Esophagus squamous epithelium (tissue), 5 donors: ENCODE measurements at regions not wholly inside any gene's neighbourhood (a gene's known extent, or its start where the extent isn't known, plus 50 kb on each side); places are given as distances from the start of the nearest gene placed in this dataset.
"Not testable (repeated sequence)": the region's sequence is repeated elsewhere in the genome, so short reads cannot be mapped to it uniquely, and the experiment has no call there.

Source experiments
- DNase-seq: peaks from one replicate; lab custom pipeline; 2025; lab: John Stamatoyannopoulos, UW
- H3K27ac ChIP-seq, 4 donors: fragments of 200-600 bp; sonication (generic); one replicate each; pipeline ENCODE4 v1.5.1; 2016 to 2019; ENCODE audit warnings: mild to moderate bottlenecking in 1 of 4
- H3K27me3 ChIP-seq, 4 donors: fragments of 200-600 bp; sonication (generic); 1 replicate in 3 of 4; 2 replicates in 1 of 4; pipeline versions ENCODE4 v1.5.1 to v1.6.0; 2017 to 2021; ENCODE audit warnings: antibody characterized with exemption in 1 of 4
- H3K36me3 ChIP-seq, 3 donors: fragments of 200-600 bp; sonication (generic); one replicate each; pipeline ENCODE4 v1.5.1; 2016 to 2019
- H3K4me1 ChIP-seq, 3 donors: fragments of 200-600 bp; sonication (generic); one replicate each; pipeline ENCODE4 v1.5.1; 2017 to 2019
- H3K4me3 ChIP-seq, 4 donors: fragments of 200-600 bp; sonication (generic); 1 replicate in 3 of 4; 2 replicates in 1 of 4; pipeline ENCODE4 v1.5.1; 2016 to 2019; ENCODE audit warnings: mild to moderate bottlenecking in 2 of 4, moderate library complexity in 1 of 4
- H3K9me3 ChIP-seq, 3 donors: fragments of 200-600 bp; sonication (generic); one replicate each; pipeline ENCODE4 v1.5.1; 2016 to 2019
- CTCF ChIP-seq, 6 experiments: fragments of 450-650 bp in 4 of 6; fragments of 200-600 bp in 2 of 6; sonication (generic) in 2 of 6; IDR thresholded peaks; one replicate each; pipeline ENCODE4 v1.5.1; 2016 to 2019; ENCODE audit warnings: antibody characterized with exemption in 6 of 6, mild to moderate bottlenecking in 4 of 6, moderate library complexity in 4 of 6
- POLR2A ChIP-seq, 4 donors: fragments of 450-650 bp; IDR thresholded peaks; one replicate each; pipeline ENCODE4 v1.6.1; 2017; ENCODE audit warnings: antibody characterized with exemption in 4 of 4, mild to moderate bottlenecking in 4 of 4, moderate library complexity in 3 of 4
- WGBS, 2 donors: methylation state at CpG; one replicate each; pipeline ENCODE4 v1.1.5; 2018; 5-methylcytosine and 5-hydroxymethylcytosine counted together
- intact Hi-C: fragments of 100-400 bp; cut with DNase I; formaldehyde crosslinking; loops from one replicate; pipeline ENCODE4 v1.15.0; 2022
- donor health status: DM: yes; HTN: yes; CAD: no.

- Histone ChIP-seq H3K4me1 (peaks cover 0 to 5% (median 0%) of the 10 kb centered on the region in 3 donors), H3K4me3 (no peak overlapping the region), H3K27me3 (no peaks in the 10 kb centered on the region), H3K27ac (no peak overlapping the region), H3K36me3 (no peaks in the 10 kb centered on the region), H3K9me3 (peaks cover 0 to 16% (median 13%) of the 10 kb centered on the region in 3 donors)
- TF ChIP-seq POLR2A (IDR thresholded peaks at IDR 0.05) (no peak), CTCF (IDR thresholded peaks at IDR 0.05) (no peak)
- 73 to 83% methylated on average over 5 of the region's 5 CpGs for WGBS, 2 donors
- intact Hi-C loops = no loop called here
- no peak for DNase-seq
These were observed 107.9 kb upstream of the ATL2 start for GRCh38 chr2:38484957-38485356.

GRCh38 chr2:38483776-38484501, 106.9 kb upstream of the ATL2 start:
- H3K27me3 ChIP-seq = no peaks in the 10 kb centered on the region
- 69 to 76% methylated on average over 3 to 5 of the region's 5 CpGs for WGBS, 2 donors

GRCh38 chr2:38482710-38483109, 105.6 kb upstream of the ATL2 start:
- H3K27me3 ChIP-seq, H3K4me1 ChIP-seq, intact Hi-C loops, DNase-seq, H3K36me3 ChIP-seq, H3K4me3 ChIP-seq, H3K27ac ChIP-seq: not testable (repeated sequence)
- H3K9me3 ChIP-seq = peaks cover 0 to 18% (median 13%) of the 10 kb centered on the region in 3 donors
- WGBS, 2 donors = 96 to 98% methylated on average over 3 to 6 of the region's 6 CpGs

More at GRCh38 chr2:38483776-38484501, 106.9 kb upstream of the ATL2 start:
- no peak for DNase-seq
- H3K9me3 ChIP-seq = peaks cover 0 to 18% (median 13%) of the 10 kb centered on the region in 3 donors
- no peaks in the 10 kb centered on the region for H3K36me3 ChIP-seq
- peak overlapping the region in 1 of 4 donors; percentile 21 for H3K27ac ChIP-seq
- no peak overlapping the region for H3K4me3 ChIP-seq
- no peak for TF ChIP-seq CTCF (IDR thresholded peaks at IDR 0.05)
- H3K4me1 ChIP-seq = peaks cover 0 to 5% (median 0%) of the 10 kb centered on the region in 3 donors
- intact Hi-C loops = no loop called here

GRCh38 chr2:38480617-38481016, 103.5 kb upstream of the ATL2 start:
- intact Hi-C loops = no loop called here
- no peaks in the 10 kb centered on the region for H3K27me3 ChIP-seq
- no peak for DNase-seq
- peaks cover 0 to 5% (median 0%) of the 10 kb centered on the region in 3 donors for H3K4me1 ChIP-seq
- peaks cover 0 to 18% (median 13%) of the 10 kb centered on the region in 3 donors for H3K9me3 ChIP-seq
- TF ChIP-seq CTCF (IDR thresholded peaks at IDR 0.05) = no peak
- TF ChIP-seq POLR2A (IDR thresholded peaks at IDR 0.05) = no peak
- H3K4me3 ChIP-seq = no peak overlapping the region
- H3K36me3 ChIP-seq = no peaks in the 10 kb centered on the region
- no peak overlapping the region for H3K27ac ChIP-seq

- Histone ChIP-seq H3K27ac (peak overlapping the region in 1 of 4 donors; percentile 2), H3K4me3 (no peak overlapping the region), H3K4me1 (no peaks in the 10 kb centered on the region), H3K27me3 (no peaks in the 10 kb centered on the region), H3K36me3 (no peaks in the 10 kb centered on the region), H3K9me3 (peaks cover 0 to 18% (median 13%) of the 10 kb centered on the region in 3 donors)
- TF ChIP-seq POLR2A (IDR thresholded peaks at IDR 0.05) = no peak
- no peak for TF ChIP-seq CTCF (IDR thresholded peaks at IDR 0.05)
- intact Hi-C loops = no loop called here
- WGBS, 2 donors = 88% methylated on average over 1 to 2 of the region's 2 CpGs
- no peak for DNase-seq
These were observed 99.9 kb upstream of the ATL2 start for GRCh38 chr2:38477006-38477405.
